Activated CD4-positive, alpha-beta T cell treated with anti-CD3 and anti-CD28 coated beads for 36 hours (primary cell): ENCODE measurements at regions not wholly inside any gene's neighbourhood (a gene's known extent, or its start where the extent isn't known, plus 50 kb on each side); places are given as distances from the start of the nearest gene placed in this dataset.
A peak's percentile ranks its signal among the peaks of the same experiment; 100 is the strongest.

ENCODE experiments used
- ATAC-seq: fragments of 200-7000 bp; cut with Tn5 transposase; one replicate; pipeline ENCODE4 v1.10.0; 2021; ENCODE audit warnings: mild to moderate bottlenecking, moderate library complexity
- CTCF ChIA-PET: fragments of 350-600 bp; sonication (Branson Sonifier 250); formaldehyde crosslinking; loops from one replicate; lab custom pipeline; 2021; ENCODE audit warnings: antibody characterized with exemption; lab: Charles Lee
- POLR2A ChIA-PET: fragments of 350-600 bp; sonication (Branson Sonifier 250); formaldehyde crosslinking; loops from one replicate; lab custom pipeline; 2021; ENCODE audit warnings: antibody characterized with exemption, inconsistent platforms; lab: Charles Lee
- DNase-seq: peaks from one replicate; pipeline ENCODE4 v3.0.0-alpha.2; 2020
- H3K27ac Mint-ChIP-seq: one replicate; pipeline ENCODE4 v1.8.0; 2021; ENCODE audit warnings: mixed read lengths
- H3K27me3 Mint-ChIP-seq: one replicate; pipeline ENCODE4 v1.8.0; 2021; ENCODE audit warnings: mixed read lengths
- H3K36me3 Mint-ChIP-seq: one replicate; pipeline ENCODE4 v1.8.0; 2021; ENCODE audit warnings: low read depth, mixed read lengths
- H3K4me1 Mint-ChIP-seq: one replicate; pipeline ENCODE4 v1.8.0; 2021; ENCODE audit warnings: mixed read lengths
- H3K4me3 Mint-ChIP-seq: one replicate; pipeline ENCODE4 v1.8.0; 2021; ENCODE audit warnings: mild to moderate bottlenecking, moderate library complexity, mixed read lengths
- H3K9me3 Mint-ChIP-seq: one replicate; pipeline ENCODE4 v1.8.0; 2021; ENCODE audit warnings: low read depth, mixed read lengths
- intact Hi-C, 2 experiments: fragments of 100-400 bp; cut with DNase I in 1 of 2; cut with micrococcal nuclease in 1 of 2; formaldehyde crosslinking; loops; one replicate each; pipeline versions ENCODE4 v1.14.2 to v1.15.1; 2022 to 2024; cut with DNase I, micrococcal nuclease

DNA sequence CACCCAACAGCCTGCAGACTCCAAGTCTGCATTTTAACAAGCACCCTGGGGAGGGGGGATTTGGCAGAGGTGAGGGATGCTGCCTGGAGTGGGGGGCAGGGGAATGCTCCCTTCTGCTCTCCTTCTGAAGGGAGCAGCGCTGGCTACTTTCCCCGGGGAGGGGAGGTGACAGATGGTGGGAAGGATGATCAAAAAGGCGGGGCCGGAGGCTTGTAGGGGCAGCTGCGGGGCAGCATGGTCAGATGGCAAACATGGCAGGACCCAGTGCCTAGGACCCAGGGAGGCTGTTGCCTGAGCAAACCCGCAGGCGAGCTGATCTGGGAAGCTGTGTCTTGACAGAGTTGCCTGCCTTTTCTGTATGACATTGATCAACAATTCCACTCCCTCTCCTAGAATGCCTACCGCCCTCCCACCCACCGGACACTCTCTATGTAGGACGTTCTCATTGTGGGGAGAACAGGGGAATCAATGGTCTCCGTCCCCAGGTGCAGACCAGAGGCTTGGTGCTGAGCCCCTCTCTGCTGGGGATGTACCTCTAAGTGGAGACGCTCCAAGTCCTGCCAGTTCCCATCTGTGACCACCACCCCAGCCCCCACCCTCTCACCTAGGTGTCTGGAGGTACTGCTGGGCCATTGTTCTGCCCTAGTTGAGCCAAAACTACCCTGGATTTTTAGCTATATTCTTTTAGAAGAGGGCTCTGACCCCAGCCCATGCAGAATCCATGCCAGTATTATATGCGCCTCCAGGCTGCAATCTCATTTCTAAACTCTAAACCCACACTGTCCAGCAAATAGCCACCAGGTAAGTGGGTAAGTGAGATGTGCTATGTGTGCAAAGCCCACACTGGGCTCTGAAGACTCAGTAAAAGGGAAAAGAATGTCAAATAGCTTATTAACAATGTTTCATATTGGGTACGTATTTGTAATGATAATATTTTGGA, 89.7 kb upstream of the SEC11C start:
- Mint-ChIP-seq H3K27ac (no peak overlapping the region), H3K4me3 (no peak overlapping the region), H3K27me3 (peaks cover 19% of the 10 kb centered on the region), H3K4me1 (no peaks in the 10 kb centered on the region), H3K9me3 (no peaks in the 10 kb centered on the region), H3K36me3 (no peaks in the 10 kb centered on the region)
- POLR2A ChIA-PET, result no interaction called here
- ATAC-seq, result no peak
- no peak for DNase-seq
- CTCF ChIA-PET, result interaction anchor here (0.7 to 1.8 kb wide), 4 partner anchors 11 to 648 kb away, joined by 3 to 6 read pairs (median 4); no protein-coding TSS in a partner anchor
- intact Hi-C loops, result no loop called here

DNA sequence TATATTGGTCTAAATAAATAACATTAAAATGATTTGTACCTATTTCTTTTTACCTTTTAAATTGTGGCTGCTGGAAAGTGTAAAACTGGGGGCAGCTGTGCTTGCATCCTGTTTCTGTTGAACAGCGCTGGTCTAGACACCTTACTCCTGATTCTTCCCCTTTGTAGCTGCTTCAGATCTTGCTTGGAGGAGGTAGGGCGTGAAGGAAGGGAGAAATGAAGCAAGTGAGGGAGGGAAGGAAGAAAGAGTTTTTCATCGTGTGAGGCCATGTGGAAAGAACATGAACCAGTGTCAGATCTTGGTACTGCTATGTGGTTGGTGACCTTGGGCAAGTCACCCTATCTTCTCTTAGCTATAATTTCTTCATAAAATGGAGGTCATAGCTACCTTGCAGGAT, 89.0 kb upstream of the SEC11C start:
- DNase-seq (no peak), ATAC-seq (no peak)
- ChIA-PET CTCF (interaction anchor here (0.6 to 1.8 kb wide), 4 partner anchors 10 to 1038 kb away, joined by 3 to 6 read pairs (median 4); no protein-coding TSS in a partner anchor), POLR2A (no interaction called here)
- Mint-ChIP-seq H3K36me3 (no peaks in the 10 kb centered on the region), H3K9me3 (no peaks in the 10 kb centered on the region), H3K27me3 (peaks cover 19% of the 10 kb centered on the region), H3K4me1 (no peaks in the 10 kb centered on the region), H3K4me3 (no peak overlapping the region), H3K27ac (no peak overlapping the region)
- intact Hi-C loops, result no loop called here

DNA sequence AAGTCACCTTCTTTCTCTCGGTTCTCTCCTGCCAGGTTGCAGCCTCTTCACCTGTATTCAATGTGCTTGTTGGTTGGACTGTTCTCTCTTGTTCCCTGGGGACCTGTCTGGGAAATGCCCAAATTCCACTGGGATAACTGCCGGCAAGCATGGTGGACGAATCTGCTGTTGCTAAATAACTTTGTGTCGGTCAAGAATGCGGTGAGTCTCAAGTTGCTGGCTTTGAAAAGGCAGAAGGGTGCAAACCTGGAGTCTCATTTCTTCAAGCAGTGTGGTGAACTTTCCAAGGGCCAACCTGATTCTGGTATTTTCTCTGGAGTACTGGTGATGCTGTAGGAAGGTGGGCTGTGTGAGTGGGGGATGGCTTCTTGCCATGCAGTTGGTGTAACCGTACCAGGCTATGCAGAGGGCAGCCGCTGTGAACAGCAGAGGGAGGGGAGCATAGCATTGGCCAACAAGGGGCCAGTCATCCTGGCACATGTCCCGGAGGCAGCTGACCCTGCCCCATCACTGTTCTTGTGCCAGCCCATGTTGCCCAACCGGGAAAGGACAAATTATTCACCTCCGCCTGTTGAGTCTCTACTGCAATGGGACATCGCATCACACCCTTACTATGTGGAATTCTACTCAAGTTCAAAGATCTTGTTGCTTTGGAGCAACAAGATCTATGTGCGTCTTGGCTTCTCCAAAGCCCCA, 88.1 kb upstream of the SEC11C start:
- Mint-ChIP-seq H3K36me3 (no peaks in the 10 kb centered on the region), H3K27ac (no peak overlapping the region), H3K27me3 (peaks cover 21% of the 10 kb centered on the region), H3K4me3 (no peak overlapping the region), H3K9me3 (no peaks in the 10 kb centered on the region), H3K4me1 (no peaks in the 10 kb centered on the region)
- CTCF ChIA-PET, result interaction anchor here (0.6 to 1.8 kb wide), 2 partner anchors 9 to 1039 kb away, joined by 3 to 6 read pairs; no protein-coding TSS in a partner anchor
- DNase-seq (no peak), ATAC-seq (no peak)
- POLR2A ChIA-PET, result no interaction called here
- intact Hi-C loops, result no loop called here

DNA sequence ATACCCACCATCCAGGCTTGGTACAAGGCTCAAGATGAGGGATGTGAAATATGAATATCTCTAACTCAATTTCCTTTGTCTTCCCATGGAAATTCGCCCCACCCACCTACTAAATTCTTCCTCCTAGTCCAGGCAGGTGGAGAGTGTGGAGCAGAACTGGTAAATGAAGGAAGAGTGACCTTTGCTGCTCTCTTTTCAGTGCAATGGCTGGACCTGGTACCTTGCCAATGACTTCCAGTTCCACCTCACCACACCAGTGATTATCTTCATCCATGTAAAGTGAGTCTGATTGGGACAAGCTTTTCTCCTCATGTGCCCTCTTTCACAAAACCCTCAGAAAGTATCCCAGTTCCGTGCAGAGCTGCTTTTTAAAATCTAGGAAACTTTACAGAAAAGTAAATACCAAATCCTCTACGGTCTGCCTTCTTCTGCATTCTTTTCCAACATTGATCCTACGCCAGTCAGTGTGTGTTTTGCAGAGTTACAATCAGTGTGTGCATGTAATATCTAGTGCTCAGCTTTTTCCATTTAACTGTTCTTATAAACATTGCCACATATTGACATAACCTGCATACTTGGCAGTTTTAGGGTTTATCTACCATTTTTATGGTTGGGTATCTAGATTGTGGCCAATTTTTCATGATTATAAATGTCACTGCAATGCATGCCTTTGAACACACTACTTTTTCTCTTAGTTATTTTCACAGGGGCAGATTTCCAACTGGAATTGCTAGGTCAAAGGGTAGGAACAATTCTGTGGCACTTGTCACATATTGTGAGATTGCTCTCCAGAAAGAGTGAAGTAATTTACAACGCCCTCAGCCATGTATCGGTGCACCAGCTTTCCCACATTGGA, 86.5 kb upstream of the SEC11C start:
- ChIA-PET POLR2A (no interaction called here), CTCF (interaction anchor here (0.6 kb wide), 1 partner anchor 17 kb away, joined by 4 read pairs; no protein-coding TSS in a partner anchor)
- DNase-seq (no peak), ATAC-seq (no peak)
- H3K9me3 Mint-ChIP-seq, result no peaks in the 10 kb centered on the region
- H3K4me3 Mint-ChIP-seq, result no peak overlapping the region
- no peaks in the 10 kb centered on the region for H3K4me1 Mint-ChIP-seq
- intact Hi-C loops, result no loop called here
- H3K27ac Mint-ChIP-seq, result no peak overlapping the region
- H3K36me3 Mint-ChIP-seq, result no peaks in the 10 kb centered on the region
- peaks cover 12% of the 10 kb centered on the region for H3K27me3 Mint-ChIP-seq

DNA sequence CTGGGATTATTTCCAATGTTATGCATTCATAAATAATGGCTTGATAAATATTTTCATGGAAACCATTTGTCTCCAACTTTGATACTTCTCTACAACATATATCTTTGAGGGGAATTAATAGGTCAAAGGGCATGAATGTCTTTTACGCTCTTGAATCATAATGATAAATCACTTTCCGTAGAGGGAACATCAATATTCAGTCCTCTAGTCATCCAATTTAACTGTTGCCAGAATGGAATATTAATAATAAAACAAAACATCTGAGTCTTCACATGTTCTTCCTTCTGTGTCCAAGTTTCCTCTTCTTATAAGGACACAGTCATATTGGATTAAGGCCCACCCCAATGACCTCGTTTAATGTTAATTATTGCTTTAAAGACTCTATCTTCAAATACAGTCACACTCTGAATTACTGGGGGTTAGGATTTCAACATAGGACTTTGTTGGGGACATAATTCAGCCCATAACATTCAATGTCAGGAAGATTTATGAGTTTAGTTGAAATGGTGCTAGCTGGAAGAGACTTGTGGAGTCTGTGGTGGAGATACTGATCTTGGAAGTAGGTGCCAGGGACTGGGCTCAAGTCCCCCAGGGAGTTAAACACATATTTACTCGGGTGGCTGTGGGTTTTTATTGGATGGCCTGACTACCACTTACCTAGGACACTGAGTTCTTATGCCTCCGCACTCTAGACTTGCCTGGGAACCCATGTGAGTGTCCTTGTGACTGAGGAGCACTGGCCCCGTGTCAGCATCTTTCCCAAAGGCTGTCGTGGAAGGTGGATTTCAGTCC, 85.0 kb upstream of the SEC11C start:
- no peaks in the 10 kb centered on the region for H3K9me3 Mint-ChIP-seq
- no peaks in the 10 kb centered on the region for H3K36me3 Mint-ChIP-seq
- no peaks in the 10 kb centered on the region for H3K4me1 Mint-ChIP-seq
- intact Hi-C loops, result no loop called here
- peaks cover 10% of the 10 kb centered on the region for H3K27me3 Mint-ChIP-seq
- no peak overlapping the region for H3K27ac Mint-ChIP-seq
- DNase-seq, result no peak
- H3K4me3 Mint-ChIP-seq, result no peak overlapping the region
- POLR2A ChIA-PET, result no interaction called here
- ATAC-seq, result no peak
- CTCF ChIA-PET, result interaction anchor here (0.7 to 1.6 kb wide), 4 partner anchors 173 to 286 kb away, joined by 3 to 5 read pairs (median 3); no protein-coding TSS in a partner anchor

DNA sequence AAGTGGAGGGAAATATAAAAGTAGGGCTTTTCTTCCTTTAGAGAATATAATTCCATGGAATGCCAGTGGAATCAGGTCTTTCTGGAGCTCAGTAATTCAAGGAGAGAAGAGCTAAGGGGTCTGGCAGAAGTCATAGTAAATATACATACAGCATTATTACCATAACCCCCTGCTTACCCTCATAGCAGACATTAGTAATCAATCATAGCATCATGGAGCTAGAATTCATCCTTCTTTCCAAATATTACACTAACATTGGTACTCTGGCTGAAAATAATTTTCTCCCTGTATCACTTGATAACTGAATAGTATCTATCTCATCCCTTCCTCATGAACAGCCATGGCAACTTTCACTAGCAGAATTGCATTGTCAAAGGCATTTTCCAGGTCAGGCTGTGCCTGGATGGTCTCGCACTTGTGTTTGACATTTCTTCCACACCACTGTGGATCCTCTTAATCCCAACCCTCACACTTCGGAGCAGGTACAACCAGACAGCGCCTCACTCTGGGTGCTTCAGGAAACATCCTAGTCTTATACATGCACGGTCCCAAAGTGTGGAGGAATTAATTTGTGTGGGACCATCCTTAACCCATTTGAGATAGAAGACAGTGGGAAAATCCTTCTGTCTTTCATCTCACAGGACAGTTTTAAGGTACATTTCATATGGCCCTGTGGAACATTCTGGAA, 84.2 kb upstream of the SEC11C start:
- no peaks in the 10 kb centered on the region for H3K36me3 Mint-ChIP-seq
- ChIA-PET CTCF (interaction anchor here (0.7 to 1.6 kb wide), 3 partner anchors 228 to 287 kb away, joined by 3 to 5 read pairs (median 3); no protein-coding TSS in a partner anchor), POLR2A (no interaction called here)
- ATAC-seq, result no peak
- no peak overlapping the region for H3K4me3 Mint-ChIP-seq
- no peak for DNase-seq
- H3K27ac Mint-ChIP-seq, result no peak overlapping the region
- no peaks in the 10 kb centered on the region for H3K4me1 Mint-ChIP-seq
- intact Hi-C loops, result no loop called here
- H3K27me3 Mint-ChIP-seq, result peaks cover 10% of the 10 kb centered on the region
- no peaks in the 10 kb centered on the region for H3K9me3 Mint-ChIP-seq

DNA sequence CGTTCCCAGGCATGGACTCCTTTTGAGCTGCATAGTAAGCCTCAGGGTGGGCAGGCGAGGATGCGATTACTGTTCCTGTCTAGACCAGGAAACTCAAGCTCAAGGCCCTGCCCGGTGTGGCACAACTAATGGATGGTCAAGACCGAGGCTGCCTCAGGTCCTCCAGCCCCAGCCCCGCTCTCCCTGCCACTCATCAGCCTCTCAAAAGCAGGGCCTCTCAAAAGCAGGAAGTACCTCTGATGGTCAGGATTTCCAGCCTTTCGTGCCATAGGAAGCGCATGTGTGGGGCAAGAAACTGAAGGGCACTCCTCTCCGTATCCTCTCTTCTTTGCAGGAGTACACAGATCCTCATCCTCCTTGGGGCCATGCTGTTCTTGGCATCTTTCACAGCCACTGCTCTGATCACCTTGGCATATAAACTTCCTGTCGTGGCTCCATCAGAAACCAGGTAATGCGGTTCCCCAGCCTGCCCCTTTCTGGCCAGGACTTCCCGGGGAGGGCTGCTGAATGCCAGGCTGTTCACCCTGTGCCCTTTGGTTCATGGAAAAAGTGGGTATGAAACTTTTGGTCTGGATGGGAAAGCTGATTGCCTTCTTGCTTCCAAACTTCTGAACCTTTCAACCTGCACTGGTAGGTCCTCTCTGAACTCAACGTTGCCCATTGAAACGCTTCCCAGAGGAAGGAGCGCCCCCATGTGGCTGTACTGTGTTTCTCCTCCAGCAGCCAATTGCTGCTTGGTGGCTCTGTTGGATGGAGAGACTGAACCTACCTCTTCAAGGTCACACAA, 82.8 kb upstream of the SEC11C start:
- peaks cover 11% of the 10 kb centered on the region for H3K27me3 Mint-ChIP-seq
- H3K27ac Mint-ChIP-seq, result no peak overlapping the region
- no peak overlapping the region for H3K4me3 Mint-ChIP-seq
- no peaks in the 10 kb centered on the region for H3K36me3 Mint-ChIP-seq
- ChIA-PET POLR2A (no interaction called here), CTCF (interaction anchor here (1.1 kb wide), 2 partner anchors 272 to 273 kb away, joined by 3 to 5 read pairs; no protein-coding TSS in a partner anchor)
- intact Hi-C loops, result loop anchor here (1.0 kb wide), 2 partner anchors 276 to 289 kb away; no protein-coding TSS in a partner anchor
- peaks cover 2% of the 10 kb centered on the region for H3K4me1 Mint-ChIP-seq
- ATAC-seq, result peak; percentile 79
- DNase-seq, result peak; percentile 90
- no peaks in the 10 kb centered on the region for H3K9me3 Mint-ChIP-seq

DNA sequence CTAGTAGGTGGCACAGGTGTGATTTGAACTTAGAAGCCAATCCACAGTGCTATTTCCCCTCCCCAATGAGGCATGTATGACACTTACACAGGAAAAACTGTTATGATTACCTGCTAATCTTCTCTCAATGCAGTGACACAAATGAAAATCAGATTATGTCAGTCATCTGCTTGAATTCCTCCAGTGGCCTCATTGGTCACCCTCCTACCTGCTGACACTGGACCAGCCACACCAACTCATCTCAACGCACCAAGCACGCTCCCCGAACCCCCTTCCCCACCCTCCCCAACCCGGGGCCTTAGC, 82.2 kb upstream of the SEC11C start:
- intact Hi-C loops, result loop anchor here (1.0 kb wide), 2 partner anchors 276 to 289 kb away; no protein-coding TSS in a partner anchor
- Mint-ChIP-seq H3K4me3 (no peak overlapping the region), H3K27me3 (peaks cover 13% of the 10 kb centered on the region), H3K4me1 (peaks cover 4% of the 10 kb centered on the region), H3K36me3 (no peaks in the 10 kb centered on the region), H3K27ac (no peak overlapping the region), H3K9me3 (no peaks in the 10 kb centered on the region)
- ChIA-PET CTCF (no interaction called here), POLR2A (no interaction called here)
- DNase-seq (no peak), ATAC-seq (no peak)

DNA sequence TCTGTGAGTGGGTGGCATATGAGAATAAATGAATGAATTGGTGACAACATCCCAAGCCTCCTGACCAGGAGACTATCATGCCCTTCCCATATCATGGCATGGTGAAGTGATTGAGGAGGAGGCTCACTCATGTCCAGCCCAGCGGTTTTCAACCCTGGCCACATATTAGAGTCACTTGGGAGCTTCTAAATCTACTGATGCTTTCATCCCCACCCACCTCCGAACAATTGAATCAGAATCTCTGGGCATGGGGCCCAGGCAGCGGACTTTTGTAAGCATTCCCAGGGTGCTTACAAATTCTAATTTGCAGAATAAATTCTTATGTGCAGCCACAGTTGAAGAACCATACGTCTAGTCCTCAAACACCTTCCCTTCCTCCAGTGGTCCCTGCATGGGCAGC, 81.7 kb upstream of the SEC11C start:
- intact Hi-C loops, result loop anchor here (1.0 kb wide), 2 partner anchors 277 to 290 kb away; no protein-coding TSS in a partner anchor
- CTCF ChIA-PET, result interaction anchor here (0.6 to 3.4 kb wide), 4 partner anchors 12 to 278 kb away, joined by 3 to 24 read pairs (median 4); no protein-coding TSS in a partner anchor
- DNase-seq, result no peak
- Mint-ChIP-seq H3K4me1 (peaks cover 4% of the 10 kb centered on the region), H3K27ac (no peak overlapping the region), H3K9me3 (no peaks in the 10 kb centered on the region), H3K36me3 (no peaks in the 10 kb centered on the region), H3K4me3 (no peak overlapping the region), H3K27me3 (peaks cover 14% of the 10 kb centered on the region)
- ATAC-seq, result no peak
- POLR2A ChIA-PET, result interaction anchor here (0.5 kb wide), 1 partner anchor 64 kb away, joined by 9 read pairs; no protein-coding TSS in a partner anchor
